ENCODE measurements at regions not wholly inside any gene's neighbourhood (a gene's known extent, or its start where the extent isn't known, plus 50 kb on each side); places are given as distances from the start of the nearest gene placed in this dataset.
"Not testable (repeated sequence)": the region's sequence is repeated elsewhere in the genome, so short reads cannot be mapped to it uniquely, and the experiment has no call there.

- no peaks in the 10 kb centered on the region for H3K36me3 ChIP-seq (ENCODE audit: control insufficient read depth, insufficient read depth, low read length)
- no peak overlapping the region for H3K4me3 ChIP-seq (ENCODE audit: low read depth, low read length)
- CTCF ChIA-PET = no interaction called here
- TF ChIP-seq CTCF (IDR thresholded peaks at IDR 0.05; ENCODE audit: insufficient read depth, low read depth, low read length) = no peak
- POLR2A ChIA-PET = no interaction called here
- DNase-seq (ENCODE audit: low read depth) = no peak
- no peaks in the 10 kb centered on the region for H3K27me3 ChIP-seq (ENCODE audit: control insufficient read depth, insufficient read depth, low read length)
These were observed 345.7 kb upstream of the SFSWAP start for GRCh38 chr12:131364903-131365820.

GRCh38 chr12:131365821-131366260 is 345.0 kb upstream of the SFSWAP start:
- Histone ChIP-seq H3K27me3 (ENCODE audit: control insufficient read depth, insufficient read depth, low read length) (no peaks in the 10 kb centered on the region), H3K4me3 (ENCODE audit: low read depth, low read length) (no peak overlapping the region), H3K36me3 (ENCODE audit: control insufficient read depth, insufficient read depth, low read length) (no peaks in the 10 kb centered on the region)
- no peak for TF ChIP-seq CTCF (IDR thresholded peaks at IDR 0.05; ENCODE audit: insufficient read depth, low read depth, low read length)
- no peak for DNase-seq (ENCODE audit: low read depth)
- ChIA-PET POLR2A (no interaction called here), CTCF (no interaction called here)

- TF ChIP-seq CTCF (IDR thresholded peaks at IDR 0.05; ENCODE audit: insufficient read depth, low read depth, low read length) = no peak
- Histone ChIP-seq H3K27me3 (ENCODE audit: control insufficient read depth, insufficient read depth, low read length) (no peaks in the 10 kb centered on the region), H3K36me3 (ENCODE audit: control insufficient read depth, insufficient read depth, low read length) (no peaks in the 10 kb centered on the region), H3K4me3 (ENCODE audit: low read depth, low read length) (no peak overlapping the region)
- DNase-seq (ENCODE audit: low read depth) = no peak
- CTCF ChIA-PET = no interaction called here
- POLR2A ChIA-PET = no interaction called here
These were observed 344.5 kb upstream of the SFSWAP start for GRCh38 chr12:131366261-131366871.

- POLR2A ChIA-PET; H3K36me3 ChIP-seq (ENCODE audit: control insufficient read depth, insufficient read depth, low read length); DNase-seq (ENCODE audit: low read depth); H3K4me3 ChIP-seq (ENCODE audit: low read depth, low read length); H3K27me3 ChIP-seq (ENCODE audit: control insufficient read depth, insufficient read depth, low read length); CTCF ChIA-PET: not testable (repeated sequence)
These were observed 343.6 kb upstream of the SFSWAP start for GRCh38 chr12:131367067-131367982.

GRCh38 chr12:131367983-131368667 is 342.8 kb upstream of the SFSWAP start:
- no peak for DNase-seq (ENCODE audit: low read depth)
- ChIA-PET CTCF (no interaction called here), POLR2A (no interaction called here)
- Histone ChIP-seq H3K4me3 (ENCODE audit: low read depth, low read length) (no peak overlapping the region), H3K36me3 (ENCODE audit: control insufficient read depth, insufficient read depth, low read length) (no peaks in the 10 kb centered on the region), H3K27me3 (ENCODE audit: control insufficient read depth, insufficient read depth, low read length) (no peaks in the 10 kb centered on the region)
- no peak for TF ChIP-seq CTCF (IDR thresholded peaks at IDR 0.05; ENCODE audit: insufficient read depth, low read depth, low read length)
